HG03571 (cell line): ENCODE measurements at regions not wholly inside any gene's neighbourhood (a gene's known extent, or its start where the extent isn't known, plus 50 kb on each side); places are given as distances from the start of the nearest gene placed in this dataset.
"Not testable (repeated sequence)": the region's sequence is repeated elsewhere in the genome, so short reads cannot be mapped to it uniquely, and the experiment has no call there.

Experiments used
- ATAC-seq: cut with Tn5 transposase; IDR thresholded peaks from one replicate; pipeline ENCODE4 v1.9.1; 2021; ENCODE audit not compliant: unreplicated experiment

GRCh38 chr2:201568217-201568820 is 75.0 kb downstream of the TMEM237 start:
- ATAC-seq: no peak

GRCh38 chr2:201559067-201559710 is 84.1 kb downstream of the TMEM237 start:
- ATAC-seq: no peak

GRCh38 chr2:201558665-201559064 is 84.6 kb downstream of the TMEM237 start:
- no peak for ATAC-seq

GRCh38 chr2:201558232-201558631 is 85.1 kb downstream of the TMEM237 start:
- ATAC-seq: no peak

- no peak for ATAC-seq
These were observed 91.4 kb downstream of the TMEM237 start for GRCh38 chr2:201551901-201552300.

- ATAC-seq: no peak
These were observed 95.0 kb downstream of the STRADB start for GRCh38 chr2:201546576-201546975.

- no peak for ATAC-seq
These were observed 90.8 kb downstream of the STRADB start for GRCh38 chr2:201542291-201542690.

- ATAC-seq: not testable (repeated sequence)
These were observed 87.7 kb downstream of the STRADB start for GRCh38 chr2:201539271-201539670.

GRCh38 chr2:201538025-201538424 is 86.5 kb downstream of the STRADB start:
- ATAC-seq: no peak

GRCh38 chr2:201536754-201537153 is 85.2 kb downstream of the STRADB start:
- ATAC-seq: no peak

GRCh38 chr2:201536046-201536445 is 84.5 kb downstream of the STRADB start:
- ATAC-seq: no peak

GRCh38 chr2:201532686-201533304 is 81.3 kb downstream of the STRADB start:
- ATAC-seq: peak; percentile 90
